HG02571 (cell line): ENCODE measurements at regions not wholly inside any gene's neighbourhood (a gene's known extent, or its start where the extent isn't known, plus 50 kb on each side); places are given as distances from the start of the nearest gene placed in this dataset.
"Not testable (repeated sequence)": the region's sequence is repeated elsewhere in the genome, so short reads cannot be mapped to it uniquely, and the experiment has no call there.

Source experiments
- ATAC-seq: cut with Tn5 transposase; IDR thresholded peaks from one replicate; pipeline ENCODE4 v1.9.1; 2021; ENCODE audit warnings: mild to moderate bottlenecking, moderate library complexity; ENCODE audit not compliant: unreplicated experiment

- ATAC-seq: no peak
Measured at GRCh38 chr3:80994767-80995166, 766.7 kb downstream of the GBE1 start.

- no peak for ATAC-seq
Measured at GRCh38 chr3:80994085-80994665, 767.3 kb downstream of the GBE1 start.

GRCh38 chr3:80993241-80993945, 768.1 kb downstream of the GBE1 start:
- no peak for ATAC-seq

- ATAC-seq: no peak
Measured at GRCh38 chr3:80983753-80984152, 777.7 kb downstream of the GBE1 start.

GRCh38 chr3:80978216-80978969, 783.1 kb downstream of the GBE1 start:
- no peak for ATAC-seq

GRCh38 chr3:80970292-80970691, 791.2 kb downstream of the GBE1 start:
- ATAC-seq: no peak

- no peak for ATAC-seq
Measured at GRCh38 chr3:80929576-80929975, 831.9 kb downstream of the GBE1 start.

GRCh38 chr3:80914854-80915253, 846.6 kb downstream of the GBE1 start:
- no peak for ATAC-seq

- ATAC-seq: no peak
Measured at GRCh38 chr3:80898211-80898610, 863.2 kb downstream of the GBE1 start.

- ATAC-seq: not testable (repeated sequence)
Measured at GRCh38 chr3:80897005-80897404, 864.4 kb downstream of the GBE1 start.

- no peak for ATAC-seq
Measured at GRCh38 chr3:80890571-80890970, 870.9 kb downstream of the GBE1 start.

- ATAC-seq: no peak
Measured at GRCh38 chr3:80889535-80889934, 871.9 kb downstream of the GBE1 start.

GRCh38 chr3:80870476-80871041, 890.9 kb downstream of the GBE1 start:
- no peak for ATAC-seq

- no peak for ATAC-seq
Measured at GRCh38 chr3:80855482-80855881, 906.0 kb downstream of the GBE1 start.

GRCh38 chr3:80836395-80836794, 925.0 kb downstream of the GBE1 start:
- ATAC-seq: no peak

GRCh38 chr3:80807577-80807976, 953.9 kb downstream of the GBE1 start:
- no peak for ATAC-seq

- ATAC-seq: no peak
Measured at GRCh38 chr3:80806673-80807072, 954.8 kb downstream of the GBE1 start.

- no peak for ATAC-seq
Measured at GRCh38 chr3:80788914-80789313, 972.5 kb downstream of the GBE1 start.

- ATAC-seq: no peak
Measured at GRCh38 chr3:80785875-80786274, 975.6 kb downstream of the GBE1 start.

- ATAC-seq: no peak
Measured at GRCh38 chr3:80785475-80785874, 976.0 kb downstream of the GBE1 start.

- no peak for ATAC-seq
Measured at GRCh38 chr3:80771085-80771484, 990.4 kb downstream of the GBE1 start.
